HG02938 (cell line): ENCODE measurements at regions not wholly inside any gene's neighbourhood (a gene's known extent, or its start where the extent isn't known, plus 50 kb on each side); places are given as distances from the start of the nearest gene placed in this dataset.

Experiments
- ATAC-seq: cut with Tn5 transposase; IDR thresholded peaks from one replicate; pipeline ENCODE4 v1.9.1; 2021; ENCODE audit warnings: mild to moderate bottlenecking, moderate library complexity; ENCODE audit not compliant: unreplicated experiment

- no peak for ATAC-seq
Measured at GRCh38 chr3:117286488-117286887, 576.9 kb downstream of the TUSC7 start.

GRCh38 chr3:117287602-117288001 lies 578.0 kb downstream of the TUSC7 start:
- ATAC-seq: no peak

GRCh38 chr3:117291476-117291875 lies 581.9 kb downstream of the TUSC7 start:
- ATAC-seq: no peak

- no peak for ATAC-seq
Measured at GRCh38 chr3:117297065-117297464, 587.5 kb downstream of the TUSC7 start.

GRCh38 chr3:117297541-117297940 lies 588.0 kb downstream of the TUSC7 start:
- no peak for ATAC-seq

GRCh38 chr3:117298273-117298672 lies 588.7 kb downstream of the TUSC7 start:
- ATAC-seq: no peak

GRCh38 chr3:117302428-117302827 lies 592.8 kb downstream of the TUSC7 start:
- no peak for ATAC-seq

- ATAC-seq: no peak
Measured at GRCh38 chr3:117303443-117303842, 593.9 kb downstream of the TUSC7 start.

- ATAC-seq: peak; percentile 41
Measured at GRCh38 chr3:117304681-117305080, 595.1 kb downstream of the TUSC7 start.

- no peak for ATAC-seq
Measured at GRCh38 chr3:117305681-117306080, 596.1 kb downstream of the TUSC7 start.

- ATAC-seq: no peak
Measured at GRCh38 chr3:117306299-117306698, 596.7 kb downstream of the TUSC7 start.

- ATAC-seq: no peak
Measured at GRCh38 chr3:117308353-117308752, 598.8 kb downstream of the TUSC7 start.

- no peak for ATAC-seq
Measured at GRCh38 chr3:117308756-117309155, 599.2 kb downstream of the TUSC7 start.

GRCh38 chr3:117310536-117310935 lies 601.0 kb downstream of the TUSC7 start:
- no peak for ATAC-seq

GRCh38 chr3:117314441-117315150 lies 605.0 kb downstream of the TUSC7 start:
- no peak for ATAC-seq

GRCh38 chr3:117322866-117323265 lies 613.3 kb downstream of the TUSC7 start:
- no peak for ATAC-seq

- no peak for ATAC-seq
Measured at GRCh38 chr3:117346901-117347300, 637.3 kb downstream of the TUSC7 start.

- no peak for ATAC-seq
Measured at GRCh38 chr3:117348884-117349283, 639.3 kb downstream of the TUSC7 start.

GRCh38 chr3:117349566-117349965 lies 640.0 kb downstream of the TUSC7 start:
- no peak for ATAC-seq

GRCh38 chr3:117350371-117350770 lies 640.8 kb downstream of the TUSC7 start:
- no peak for ATAC-seq

- peak; percentile 81 for ATAC-seq
Measured at GRCh38 chr3:117355566-117355965, 646.0 kb downstream of the TUSC7 start.

GRCh38 chr3:117356091-117356705 lies 646.6 kb downstream of the TUSC7 start:
- ATAC-seq: no peak
